ENCODE measurements at regions not wholly inside any gene's neighbourhood (a gene's known extent, or its start where the extent isn't known, plus 50 kb on each side); places are given as distances from the start of the nearest gene placed in this dataset.

- no peak for TF ChIP-seq POLR2A (conservative IDR thresholded peaks at IDR 0.05)
- no peak for TF ChIP-seq CREB1 (IDR thresholded peaks at IDR 0.05)
- TF ChIP-seq CREB1 (CRISPR knock-in tag; IDR thresholded peaks at IDR 0.05), result no peak
- TF ChIP-seq TCF3 (CRISPR knock-in tag; IDR thresholded peaks at IDR 0.05), result no peak
- no peak for TF ChIP-seq NONO (IDR thresholded peaks at IDR 0.05; ENCODE audit: low read depth in 2 of 2, low read length in 1 of 2)
- TF ChIP-seq TOE1 (IDR thresholded peaks at IDR 0.05; ENCODE audit: borderline replicate concordance), result no peak
- no peak for TF ChIP-seq TOE1 (CRISPR knock-in tag; IDR thresholded peaks at IDR 0.05; ENCODE audit: borderline replicate concordance, low read depth)
- TF ChIP-seq, protein P1, sequence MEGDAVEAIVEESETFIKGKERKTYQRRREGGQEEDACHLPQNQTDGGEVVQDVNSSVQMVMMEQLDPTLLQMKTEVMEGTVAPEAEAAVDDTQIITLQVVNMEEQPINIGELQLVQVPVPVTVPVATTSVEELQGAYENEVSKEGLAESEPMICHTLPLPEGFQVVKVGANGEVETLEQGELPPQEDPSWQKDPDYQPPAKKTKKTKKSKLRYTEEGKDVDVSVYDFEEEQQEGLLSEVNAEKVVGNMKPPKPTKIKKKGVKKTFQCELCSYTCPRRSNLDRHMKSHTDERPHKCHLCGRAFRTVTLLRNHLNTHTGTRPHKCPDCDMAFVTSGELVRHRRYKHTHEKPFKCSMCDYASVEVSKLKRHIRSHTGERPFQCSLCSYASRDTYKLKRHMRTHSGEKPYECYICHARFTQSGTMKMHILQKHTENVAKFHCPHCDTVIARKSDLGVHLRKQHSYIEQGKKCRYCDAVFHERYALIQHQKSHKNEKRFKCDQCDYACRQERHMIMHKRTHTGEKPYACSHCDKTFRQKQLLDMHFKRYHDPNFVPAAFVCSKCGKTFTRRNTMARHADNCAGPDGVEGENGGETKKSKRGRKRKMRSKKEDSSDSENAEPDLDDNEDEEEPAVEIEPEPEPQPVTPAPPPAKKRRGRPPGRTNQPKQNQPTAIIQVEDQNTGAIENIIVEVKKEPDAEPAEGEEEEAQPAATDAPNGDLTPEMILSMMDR (IDR thresholded peaks at IDR 0.05 in 2 of 3, conservative IDR thresholded peaks at IDR 0.05 in 1 of 3; ENCODE audit: insufficient read depth in 2 of 3, low read depth in 1 of 3, low read length in 3 of 3), result no peak
- TF ChIP-seq ZKSCAN1 (IDR thresholded peaks at IDR 0.05; ENCODE audit: low read depth, low read length), result no peak
- no peak for TF ChIP-seq SP1 (CRISPR knock-in tag; IDR thresholded peaks at IDR 0.05)
- TF ChIP-seq ZNF354B (CRISPR knock-in tag; IDR thresholded peaks at IDR 0.05), result no peak
- TF ChIP-seq TFAM (CRISPR knock-in tag; conservative IDR thresholded peaks at IDR 0.05), result no peak
- no peak for TF ChIP-seq E2F3 (CRISPR knock-in tag; IDR thresholded peaks at IDR 0.05)
- TF ChIP-seq RNF2 (IDR thresholded peaks at IDR 0.05), result no peak
- TF ChIP-seq EZH2 (IDR thresholded peaks at IDR 0.05; ENCODE audit: borderline replicate concordance, low read depth, low read length), result no peak
These were observed 326.5 kb upstream of the FMN2 start for GRCh38 chr1:239765163-239765562.

Data from K562 (cell line).